GM19452 (cell line): ENCODE measurements at regions not wholly inside any gene's neighbourhood (a gene's known extent, or its start where the extent isn't known, plus 50 kb on each side); places are given as distances from the start of the nearest gene placed in this dataset.
"Not testable (repeated sequence)": the region's sequence is repeated elsewhere in the genome, so short reads cannot be mapped to it uniquely, and the experiment has no call there.

Experiments
- ATAC-seq: cut with Tn5 transposase; IDR thresholded peaks from one replicate; pipeline ENCODE4 v1.9.1; 2021; ENCODE audit not compliant: unreplicated experiment

GRCh38 chr12:92404259-92404894 lies 258.7 kb upstream of the BTG1 start:
- peak; percentile 17 for ATAC-seq

DNA sequence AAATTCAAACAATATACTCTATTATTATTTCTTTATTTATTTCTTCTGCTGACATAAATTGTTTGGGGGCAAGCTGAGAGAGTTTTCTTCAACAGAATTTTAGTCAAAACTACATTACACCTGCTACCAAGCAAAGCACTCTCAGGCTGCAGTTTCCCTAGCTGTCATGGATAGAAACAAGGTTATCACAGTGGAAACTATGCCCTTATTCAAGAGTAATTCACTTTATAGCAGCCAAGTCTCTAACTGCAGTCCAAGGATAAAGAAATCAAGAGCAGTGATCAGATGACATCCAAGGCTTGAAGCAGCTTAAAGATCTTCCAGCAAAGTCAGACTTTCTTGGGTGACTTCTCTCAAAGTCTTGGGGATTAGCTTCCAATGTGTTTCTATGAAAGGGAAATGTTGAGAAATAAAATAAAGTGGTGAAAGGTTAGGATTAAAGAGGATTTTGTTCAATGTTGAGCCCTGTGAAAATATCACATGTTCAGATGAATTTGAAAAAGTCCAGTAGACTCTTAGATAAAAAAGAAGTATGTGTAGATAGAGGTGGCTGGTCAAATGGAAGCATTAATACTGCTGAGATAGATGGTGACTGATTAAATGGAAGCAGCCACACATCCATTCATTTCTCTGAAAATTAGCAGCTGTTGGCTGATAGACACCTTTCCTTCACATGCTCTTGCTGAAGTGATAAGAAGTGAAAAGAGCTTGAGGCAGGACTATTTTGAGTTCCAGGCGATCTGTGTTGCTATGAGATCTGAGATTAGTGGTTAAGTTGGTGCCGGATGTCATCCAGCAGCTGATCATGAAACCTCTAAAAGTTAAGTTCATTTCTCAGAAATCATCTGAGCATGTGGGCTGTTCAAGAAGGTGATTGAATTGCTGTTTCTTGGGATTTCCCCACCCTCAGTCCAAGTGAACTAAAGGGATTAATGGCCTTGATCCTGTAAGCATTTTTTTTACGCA lies 257.8 kb upstream of the BTG1 start:
- peak; percentile 84 for ATAC-seq

GRCh38 chr12:92402415-92402814 lies 256.8 kb upstream of the BTG1 start:
- no peak for ATAC-seq

- no peak for ATAC-seq
These were observed 254.4 kb upstream of the BTG1 start for GRCh38 chr12:92400006-92400405.

DNA sequence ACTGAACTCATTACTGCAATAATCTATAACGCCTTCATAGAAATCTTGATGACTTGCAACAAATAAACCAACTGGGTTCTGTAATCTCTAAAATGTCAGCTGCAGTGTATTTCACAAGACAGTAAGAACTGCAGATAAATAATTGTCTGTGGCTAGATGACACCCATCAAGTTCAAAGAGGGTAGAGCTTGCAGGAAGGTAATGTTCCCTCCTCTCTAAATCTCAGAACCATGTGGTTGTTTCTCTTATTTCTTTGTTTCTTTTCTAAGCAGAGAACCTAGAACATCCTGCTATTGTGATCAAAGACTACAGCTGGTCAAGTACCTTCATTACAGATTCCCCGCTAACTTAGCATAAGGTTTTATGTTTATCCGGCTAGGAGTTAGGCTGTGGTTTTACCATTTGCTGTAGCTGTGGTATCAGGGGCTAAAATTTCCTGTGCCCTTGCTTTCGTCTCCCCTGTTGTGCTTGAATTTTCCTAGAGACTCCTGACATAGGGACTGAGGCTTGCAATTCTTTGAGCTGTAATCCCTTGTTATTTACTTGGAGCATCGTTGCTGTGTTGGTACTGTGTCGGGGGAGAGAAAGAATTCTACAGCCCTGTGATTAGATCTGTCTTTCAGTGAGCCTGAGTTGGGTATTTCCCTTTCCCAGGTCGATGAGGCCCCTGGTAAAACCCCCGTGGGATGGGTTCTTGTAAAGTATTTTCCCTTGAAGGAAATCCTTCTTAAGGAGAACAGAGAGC lies 253.1 kb upstream of the BTG1 start:
- ATAC-seq = no peak

DNA sequence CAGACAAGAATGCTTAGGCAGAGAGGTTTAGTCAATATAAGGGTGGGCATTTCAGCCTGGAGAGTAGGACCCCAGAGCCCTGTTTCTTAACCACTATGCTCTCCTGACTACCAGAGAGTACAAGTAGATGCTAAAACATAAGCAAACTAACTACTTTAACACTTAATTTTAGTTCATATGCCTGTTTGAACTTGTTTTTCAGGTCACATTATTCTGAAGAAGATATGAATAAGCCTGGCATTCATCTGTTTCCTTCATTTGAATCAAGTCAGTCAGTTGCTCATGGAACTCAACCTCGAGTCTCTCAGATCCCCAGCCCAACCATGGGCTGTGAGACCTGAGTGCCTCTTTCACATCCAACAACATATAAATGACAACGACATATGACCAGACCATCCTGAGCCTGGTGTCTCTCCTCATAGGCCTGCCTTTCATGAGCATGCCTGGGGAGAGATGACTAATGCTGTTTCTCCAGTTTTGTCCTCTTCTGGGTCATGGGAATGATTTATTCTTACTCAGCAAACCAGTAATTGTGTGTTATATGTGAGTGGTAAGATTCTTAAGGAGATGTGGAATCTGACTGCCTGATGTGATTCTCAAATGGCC lies 251.1 kb upstream of the BTG1 start:
- no peak for ATAC-seq

- ATAC-seq = no peak
These were observed 249.7 kb upstream of the BTG1 start for GRCh38 chr12:92395322-92395721.

- no peak for ATAC-seq
These were observed 249.2 kb upstream of the BTG1 start for GRCh38 chr12:92394895-92395294.

DNA sequence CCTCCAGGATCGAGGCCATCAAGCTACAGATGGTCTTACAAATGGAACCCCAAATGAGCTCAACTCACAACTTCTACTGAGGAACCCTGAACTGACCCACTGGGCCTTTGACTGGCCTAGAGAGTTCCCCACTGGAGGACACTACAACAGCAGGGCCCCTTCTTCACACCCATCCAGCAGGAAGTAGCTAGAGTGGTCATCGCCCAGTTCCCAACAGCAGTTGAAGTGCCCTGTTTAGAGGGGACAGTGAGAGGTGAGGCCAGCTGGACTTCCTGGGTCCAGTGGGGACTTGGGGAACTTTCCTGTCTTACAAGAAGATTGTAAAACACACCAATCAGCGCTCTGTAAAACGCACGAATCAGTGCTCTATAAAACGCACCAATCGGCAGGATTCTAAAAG lies 247.9 kb upstream of the BTG1 start:
- ATAC-seq = no peak

DNA sequence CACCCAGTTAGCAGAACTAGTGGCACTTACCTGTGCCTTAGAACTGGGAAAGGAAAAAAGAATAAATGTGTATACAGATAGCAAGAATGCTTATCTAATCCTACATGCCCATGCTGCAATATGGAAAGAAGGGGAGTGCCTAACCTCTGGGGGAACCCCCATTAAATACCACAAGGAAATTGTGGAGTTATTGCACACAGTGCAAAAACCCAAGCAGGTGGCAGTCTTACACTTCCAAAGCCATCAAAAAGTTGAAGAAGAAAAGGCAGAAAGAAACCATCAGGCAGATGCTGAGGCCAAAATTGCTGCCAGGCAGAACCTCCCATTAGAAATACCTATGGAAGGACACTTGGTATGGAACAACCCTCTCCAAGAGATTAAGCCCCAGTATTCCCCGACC lies 246.1 kb upstream of the BTG1 start:
- ATAC-seq = not testable (repeated sequence)

DNA sequence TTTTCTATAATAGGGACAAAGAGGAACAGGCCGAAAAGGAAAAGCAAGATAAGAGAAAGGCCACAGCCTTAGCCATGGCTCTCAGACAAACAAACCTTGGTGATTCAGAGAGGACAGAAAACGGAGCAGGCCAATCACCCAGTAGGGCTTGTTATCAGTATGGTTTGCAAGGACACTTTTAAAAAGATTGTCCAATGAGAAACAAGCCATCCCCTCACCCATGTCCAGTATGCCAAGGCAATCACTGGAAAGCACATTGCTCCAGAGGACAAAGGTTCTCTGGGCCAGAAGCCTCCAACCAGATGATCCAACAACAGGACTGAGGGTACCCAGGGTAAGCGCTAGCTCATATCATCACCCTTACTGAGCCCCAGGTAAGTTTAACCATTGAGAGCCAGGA lies 243.8 kb upstream of the BTG1 start:
- ATAC-seq = no peak

DNA sequence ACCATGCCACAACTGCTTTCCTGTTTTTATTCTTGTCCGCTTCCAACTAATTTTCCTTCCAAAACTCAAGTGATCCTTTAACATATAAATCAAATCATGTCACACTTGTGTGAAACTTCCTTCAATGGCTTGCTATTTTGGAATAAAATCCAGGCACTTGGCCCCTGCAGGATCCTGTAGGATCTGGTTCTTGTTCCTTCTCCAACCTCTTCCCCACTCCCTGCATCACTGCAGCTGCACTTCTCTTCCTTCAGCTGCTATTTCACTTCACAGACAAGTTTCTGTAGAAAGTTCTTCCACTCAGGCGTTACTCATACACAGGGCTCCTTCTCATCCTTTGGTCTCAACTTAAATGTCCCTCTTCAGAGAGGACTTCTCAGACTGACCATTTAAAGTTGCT lies 239.7 kb upstream of the BTG1 start:
- ATAC-seq = no peak

GRCh38 chr12:92384571-92384970 lies 238.9 kb upstream of the BTG1 start:
- ATAC-seq = no peak

GRCh38 chr12:92382383-92382878 lies 236.8 kb upstream of the BTG1 start:
- no peak for ATAC-seq

DNA sequence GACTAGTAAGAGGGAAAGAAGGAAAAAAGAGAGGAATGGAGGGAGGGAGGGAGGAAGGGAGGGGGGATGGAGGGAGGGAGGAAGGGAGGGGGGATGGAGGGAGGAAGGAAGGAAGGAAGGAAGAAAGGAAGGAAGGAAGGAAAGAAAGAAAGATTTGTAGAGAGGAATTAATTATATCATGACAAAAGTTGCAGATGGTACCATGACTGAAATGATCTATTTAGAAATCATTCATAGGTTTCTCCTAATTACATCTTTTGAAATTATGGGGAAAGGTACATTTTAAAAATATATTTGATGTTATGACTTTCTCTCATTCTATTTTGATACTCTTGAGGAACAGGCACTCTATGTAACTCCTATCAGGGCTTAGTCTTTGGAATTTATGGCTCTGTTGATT lies 236.2 kb upstream of the BTG1 start:
- ATAC-seq = no peak

GRCh38 chr12:92378682-92379479 lies 233.2 kb upstream of the BTG1 start:
- no peak for ATAC-seq

- not testable (repeated sequence) for ATAC-seq
These were observed 229.9 kb upstream of the BTG1 start for GRCh38 chr12:92375504-92375903.

DNA sequence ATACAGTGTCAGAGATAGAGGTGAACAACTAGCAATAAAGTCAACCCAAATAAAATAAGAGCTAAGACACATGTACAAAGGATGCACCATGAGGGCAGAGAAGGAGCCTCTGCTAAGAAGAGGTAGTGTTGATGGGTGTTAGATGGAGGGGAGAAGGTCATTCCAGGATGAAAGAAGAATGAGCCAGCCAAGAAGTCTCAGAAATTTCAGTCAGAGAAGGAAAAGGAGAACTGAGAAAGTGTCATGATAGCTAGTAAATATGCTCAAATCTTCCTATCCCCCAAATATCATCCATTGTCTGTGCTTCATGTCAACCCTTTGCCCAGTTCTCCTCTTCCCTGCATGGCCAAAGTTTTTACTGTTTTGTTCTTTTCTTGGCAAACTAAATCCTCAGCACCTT lies 225.2 kb upstream of the BTG1 start:
- peak; percentile 53 for ATAC-seq

DNA sequence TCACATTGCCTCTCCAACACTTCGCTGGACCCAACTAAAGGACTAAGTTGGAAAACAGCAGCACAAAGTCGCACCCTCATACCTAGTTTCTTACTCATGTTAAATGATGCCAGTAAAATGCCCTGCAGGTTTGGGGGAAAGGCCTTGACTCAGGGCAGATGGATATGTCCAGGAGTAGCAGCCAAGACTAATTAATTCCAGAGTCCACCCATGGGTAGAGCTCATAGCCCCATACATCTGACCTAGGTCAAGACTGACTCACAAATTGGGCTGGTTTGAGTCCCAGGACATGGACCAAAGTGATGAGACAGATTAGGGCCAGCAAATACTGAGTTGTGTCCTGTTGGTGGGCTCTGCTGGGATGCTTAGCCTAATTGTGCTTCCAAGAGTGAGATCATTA lies 224.0 kb upstream of the BTG1 start:
- ATAC-seq = no peak

DNA sequence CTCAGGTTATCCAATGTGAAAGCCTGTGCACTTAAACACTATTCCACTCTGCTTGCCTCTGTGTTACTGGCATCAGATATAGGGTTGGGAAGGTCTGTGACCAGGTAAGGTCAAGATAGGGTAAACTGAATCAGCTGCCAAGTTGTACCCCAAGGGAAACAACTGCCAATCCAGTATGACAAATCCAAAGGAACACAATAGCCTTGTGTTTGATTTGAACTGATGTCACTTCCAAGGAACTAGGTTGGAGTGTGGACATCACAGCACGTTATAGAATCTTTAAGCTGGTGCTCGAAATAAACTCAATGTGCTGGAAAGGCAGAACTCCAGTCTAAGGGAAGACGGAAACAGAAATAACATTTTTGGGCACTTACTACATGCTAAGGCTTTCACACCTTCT lies 223.4 kb upstream of the BTG1 start:
- no peak for ATAC-seq
